ENCODE measurements at regions not wholly inside any gene's neighbourhood (a gene's known extent, or its start where the extent isn't known, plus 50 kb on each side); places are given as distances from the start of the nearest gene placed in this dataset.

DNA sequence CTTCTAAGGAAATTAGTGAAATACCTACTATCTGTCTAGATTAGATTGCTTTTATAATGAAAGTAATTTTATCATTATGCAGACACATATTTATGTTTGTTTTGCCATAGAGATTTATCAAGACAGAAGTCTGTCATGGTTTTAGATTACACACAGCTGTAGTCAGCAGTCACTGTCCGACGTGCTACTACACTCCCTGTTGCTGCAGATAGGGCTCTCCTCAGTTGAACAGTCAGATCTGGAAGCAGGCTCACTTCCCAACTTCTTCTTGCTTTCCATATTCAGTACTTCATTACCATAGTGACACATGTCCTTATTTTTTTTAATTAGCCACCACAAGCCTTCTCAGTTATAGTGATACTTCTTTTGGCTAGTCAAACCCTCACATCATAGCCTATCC, 329.9 kb upstream of the ITGA1 start:
- TF ChIP-seq, protein P1, sequence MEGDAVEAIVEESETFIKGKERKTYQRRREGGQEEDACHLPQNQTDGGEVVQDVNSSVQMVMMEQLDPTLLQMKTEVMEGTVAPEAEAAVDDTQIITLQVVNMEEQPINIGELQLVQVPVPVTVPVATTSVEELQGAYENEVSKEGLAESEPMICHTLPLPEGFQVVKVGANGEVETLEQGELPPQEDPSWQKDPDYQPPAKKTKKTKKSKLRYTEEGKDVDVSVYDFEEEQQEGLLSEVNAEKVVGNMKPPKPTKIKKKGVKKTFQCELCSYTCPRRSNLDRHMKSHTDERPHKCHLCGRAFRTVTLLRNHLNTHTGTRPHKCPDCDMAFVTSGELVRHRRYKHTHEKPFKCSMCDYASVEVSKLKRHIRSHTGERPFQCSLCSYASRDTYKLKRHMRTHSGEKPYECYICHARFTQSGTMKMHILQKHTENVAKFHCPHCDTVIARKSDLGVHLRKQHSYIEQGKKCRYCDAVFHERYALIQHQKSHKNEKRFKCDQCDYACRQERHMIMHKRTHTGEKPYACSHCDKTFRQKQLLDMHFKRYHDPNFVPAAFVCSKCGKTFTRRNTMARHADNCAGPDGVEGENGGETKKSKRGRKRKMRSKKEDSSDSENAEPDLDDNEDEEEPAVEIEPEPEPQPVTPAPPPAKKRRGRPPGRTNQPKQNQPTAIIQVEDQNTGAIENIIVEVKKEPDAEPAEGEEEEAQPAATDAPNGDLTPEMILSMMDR (IDR thresholded peaks at IDR 0.05), result no peak
- TF ChIP-seq POLR2A (IDR thresholded peaks at IDR 0.05), result no peak

All from prostate gland (tissue), 2 donors.